ENCODE measurements at regions not wholly inside any gene's neighbourhood (a gene's known extent, or its start where the extent isn't known, plus 50 kb on each side); places are given as distances from the start of the nearest gene placed in this dataset.
"Not testable (repeated sequence)": the region's sequence is repeated elsewhere in the genome, so short reads cannot be mapped to it uniquely, and the experiment has no call there.

DNA sequence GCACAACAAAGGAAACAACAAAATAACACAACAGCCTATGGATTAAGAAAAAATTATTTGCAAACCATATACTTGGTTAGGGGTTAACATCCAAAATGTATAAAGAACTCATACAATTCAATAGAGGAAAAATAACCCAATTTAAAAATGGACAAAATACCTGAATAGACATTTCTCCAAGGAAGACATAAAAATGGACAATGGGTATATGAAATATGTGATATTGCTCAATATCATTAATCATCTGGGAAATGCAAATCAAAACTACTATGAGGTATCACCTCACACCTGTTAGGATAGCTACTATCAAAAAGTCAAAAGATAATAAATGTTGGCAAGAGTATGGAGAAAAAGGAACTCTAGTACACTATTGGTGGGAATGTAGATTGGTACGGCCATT is 71.0 kb upstream of the THRB start:
- Histone ChIP-seq H3K36me3 (no peaks in the 10 kb centered on the region), H3K4me3 (no peak overlapping the region), H3K27ac (no peak overlapping the region), H3K4me1 (no peaks in the 10 kb centered on the region), H3K27me3 (no peaks in the 10 kb centered on the region), H3K9me3 (peaks cover 8% of the 10 kb centered on the region)
- no peak for ATAC-seq
- TF ChIP-seq, protein P1, sequence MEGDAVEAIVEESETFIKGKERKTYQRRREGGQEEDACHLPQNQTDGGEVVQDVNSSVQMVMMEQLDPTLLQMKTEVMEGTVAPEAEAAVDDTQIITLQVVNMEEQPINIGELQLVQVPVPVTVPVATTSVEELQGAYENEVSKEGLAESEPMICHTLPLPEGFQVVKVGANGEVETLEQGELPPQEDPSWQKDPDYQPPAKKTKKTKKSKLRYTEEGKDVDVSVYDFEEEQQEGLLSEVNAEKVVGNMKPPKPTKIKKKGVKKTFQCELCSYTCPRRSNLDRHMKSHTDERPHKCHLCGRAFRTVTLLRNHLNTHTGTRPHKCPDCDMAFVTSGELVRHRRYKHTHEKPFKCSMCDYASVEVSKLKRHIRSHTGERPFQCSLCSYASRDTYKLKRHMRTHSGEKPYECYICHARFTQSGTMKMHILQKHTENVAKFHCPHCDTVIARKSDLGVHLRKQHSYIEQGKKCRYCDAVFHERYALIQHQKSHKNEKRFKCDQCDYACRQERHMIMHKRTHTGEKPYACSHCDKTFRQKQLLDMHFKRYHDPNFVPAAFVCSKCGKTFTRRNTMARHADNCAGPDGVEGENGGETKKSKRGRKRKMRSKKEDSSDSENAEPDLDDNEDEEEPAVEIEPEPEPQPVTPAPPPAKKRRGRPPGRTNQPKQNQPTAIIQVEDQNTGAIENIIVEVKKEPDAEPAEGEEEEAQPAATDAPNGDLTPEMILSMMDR (IDR thresholded peaks at IDR 0.05), result no peak
- intact Hi-C loops (cut with DNase I), result no loop called here
- DNase-seq, result no peak

DNA sequence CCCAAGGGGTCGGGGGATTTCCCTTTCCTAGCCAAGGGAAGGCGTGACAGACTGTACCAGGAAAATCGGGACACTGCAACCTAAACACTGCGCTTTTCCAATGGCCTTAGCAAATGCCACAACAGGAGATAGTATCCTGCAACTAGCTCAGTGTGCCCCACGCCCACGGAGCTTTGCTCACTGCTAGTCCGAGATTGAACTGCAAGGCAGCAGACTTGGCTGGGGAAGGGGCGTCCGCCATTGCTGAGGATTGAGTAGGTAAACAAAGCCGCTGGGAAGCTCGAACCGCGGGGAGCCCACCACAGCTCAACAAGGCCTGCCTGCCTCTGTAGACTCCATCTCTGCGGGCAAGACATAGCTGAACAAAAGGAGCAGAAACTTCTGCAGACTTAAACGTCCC is 72.3 kb upstream of the THRB start:
- TF ChIP-seq, protein P1 (IDR thresholded peaks at IDR 0.05), result no peak
- H3K4me3 ChIP-seq, result no peak overlapping the region
- DNase-seq, result no peak

DNA sequence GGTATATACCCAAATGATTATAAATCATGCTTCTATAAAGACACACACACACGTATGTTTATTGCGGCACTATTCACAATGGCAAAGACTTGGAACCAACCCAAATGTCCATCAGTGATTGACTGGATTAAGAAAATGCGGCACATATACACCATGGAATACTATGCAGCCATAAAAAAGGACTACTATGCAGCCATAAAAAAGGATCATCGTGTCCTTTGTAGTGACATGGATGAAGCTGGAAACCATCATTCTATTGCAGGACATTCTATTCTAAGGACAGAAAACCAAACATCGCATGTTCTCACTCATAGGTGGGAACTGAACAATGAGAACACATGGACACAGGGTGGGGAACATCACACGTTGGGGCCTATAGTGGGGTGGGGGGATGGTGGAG is 77.8 kb upstream of the THRB start:
- not testable (repeated sequence) for DNase-seq

More for the DNA sequence above, 72.3 kb upstream of the THRB start:
- Histone ChIP-seq H3K36me3 (no peaks in the 10 kb centered on the region), H3K4me1 (no peaks in the 10 kb centered on the region), H3K27me3 (no peaks in the 10 kb centered on the region), H3K9me3 (peaks cover 8% of the 10 kb centered on the region), H3K27ac (no peak overlapping the region)
- ATAC-seq, result no peak
- intact Hi-C loops (cut with DNase I), result no loop called here

DNA sequence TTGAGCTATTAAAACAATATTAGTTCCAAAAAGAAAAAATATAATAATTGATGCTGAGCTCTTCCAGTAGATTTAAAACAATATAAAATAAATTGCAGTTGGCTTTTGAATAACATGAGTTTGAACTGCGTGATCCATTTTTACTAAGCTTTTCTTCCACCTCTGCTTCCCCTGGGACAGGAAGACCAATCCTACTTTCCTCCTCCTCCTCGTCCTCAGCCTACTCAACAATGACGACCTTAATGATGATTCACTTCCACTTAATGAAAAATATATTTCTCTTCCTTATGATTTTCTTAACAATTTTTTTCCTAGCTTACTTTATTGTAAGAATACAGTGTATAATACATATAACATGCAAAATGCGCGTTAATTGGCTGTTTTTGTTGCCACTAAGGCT is 78.9 kb upstream of the THRB start:
- Histone ChIP-seq H3K36me3 (no peaks in the 10 kb centered on the region), H3K9me3 (no peaks in the 10 kb centered on the region), H3K27me3 (no peaks in the 10 kb centered on the region), H3K4me1 (no peaks in the 10 kb centered on the region), H3K27ac (no peak overlapping the region), H3K4me3 (no peak overlapping the region)
- ATAC-seq, result no peak
- TF ChIP-seq, protein P1 (IDR thresholded peaks at IDR 0.05), result no peak
- no peak for DNase-seq
- intact Hi-C loops (cut with DNase I), result no loop called here

More for the DNA sequence above, 77.8 kb upstream of the THRB start:
- intact Hi-C loops (cut with DNase I); H3K9me3 ChIP-seq; H3K4me1 ChIP-seq; H3K4me3 ChIP-seq; ATAC-seq; H3K27ac ChIP-seq; H3K27me3 ChIP-seq; H3K36me3 ChIP-seq: not testable (repeated sequence)

DNA sequence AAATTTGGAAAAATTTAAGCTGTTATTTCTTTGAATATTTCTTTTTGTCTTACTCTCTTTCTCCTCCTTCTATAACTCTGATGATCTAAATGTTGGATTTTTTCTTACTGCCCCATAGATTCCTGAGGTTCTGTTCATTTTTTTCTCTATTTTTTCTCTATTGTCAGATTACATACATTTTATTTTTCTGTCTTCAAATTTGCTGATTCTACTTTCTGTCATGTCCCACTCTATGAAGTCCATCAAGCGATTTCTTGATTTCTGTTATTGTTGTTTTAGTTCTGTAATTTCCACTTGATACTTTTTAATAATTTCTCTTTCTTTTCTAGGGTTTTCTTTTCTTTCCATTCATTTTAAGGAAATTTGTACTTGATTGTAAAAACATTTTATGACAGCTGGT is 83.7 kb upstream of the THRB start:
- Histone ChIP-seq H3K4me3 (no peak overlapping the region), H3K27me3 (no peaks in the 10 kb centered on the region), H3K9me3 (no peaks in the 10 kb centered on the region), H3K4me1 (no peaks in the 10 kb centered on the region), H3K36me3 (no peaks in the 10 kb centered on the region), H3K27ac (no peak overlapping the region)
- intact Hi-C loops (cut with DNase I), result no loop called here
- ATAC-seq, result no peak
- DNase-seq, result no peak
- TF ChIP-seq, protein P1 (IDR thresholded peaks at IDR 0.05), result no peak

DNA sequence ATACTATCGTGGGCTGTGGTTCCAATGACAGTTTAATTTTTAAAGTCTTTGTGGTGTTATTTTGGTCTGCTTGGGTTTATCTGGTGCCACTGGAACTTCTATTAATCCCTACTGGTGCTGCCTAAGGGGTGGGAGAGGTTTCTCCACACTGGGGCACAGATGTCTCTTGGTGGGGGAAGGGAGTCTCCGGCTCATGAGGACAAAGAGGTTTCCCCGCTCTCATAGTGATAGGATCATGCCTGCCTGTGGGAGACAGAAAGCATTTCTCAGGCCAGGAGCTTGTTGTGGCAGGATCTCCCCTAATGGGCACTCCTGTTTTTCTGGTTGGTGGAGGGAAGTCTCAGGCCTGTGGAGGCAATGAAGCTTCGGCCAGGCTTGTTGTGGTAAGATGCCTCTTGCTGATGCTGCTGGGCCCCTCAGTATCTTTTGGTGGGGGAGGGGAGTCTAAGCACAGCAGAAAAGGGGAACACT is 84.3 kb upstream of the THRB start:
- ATAC-seq (no peak), DNase-seq (no peak)
- TF ChIP-seq, protein P1 (IDR thresholded peaks at IDR 0.05), result no peak
- Histone ChIP-seq H3K27ac (no peak overlapping the region), H3K36me3 (no peaks in the 10 kb centered on the region), H3K9me3 (no peaks in the 10 kb centered on the region), H3K27me3 (no peaks in the 10 kb centered on the region), H3K4me1 (no peaks in the 10 kb centered on the region), H3K4me3 (no peak overlapping the region)
- intact Hi-C loops (cut with DNase I), result no loop called here
